CD4-positive, alpha-beta memory T cell (primary cell): ENCODE measurements at regions not wholly inside any gene's neighbourhood (a gene's known extent, or its start where the extent isn't known, plus 50 kb on each side); places are given as distances from the start of the nearest gene placed in this dataset.

Source experiments
- CTCF ChIA-PET: fragments of 350-600 bp; sonication (Branson Sonifier 250); formaldehyde crosslinking; loops from one replicate; lab custom pipeline; 2021; ENCODE audit warnings: inconsistent platforms; ENCODE audit not compliant: partially characterized antibody; lab: Charles Lee
- POLR2A ChIA-PET: fragments of 350-600 bp; sonication (Branson Sonifier 250); formaldehyde crosslinking; loops from one replicate; lab custom pipeline; 2021; ENCODE audit not compliant: partially characterized antibody; lab: Charles Lee
- DNase-seq, 5 donors: peaks; one replicate each; pipeline versions ENCODE4 v3.0.0 to v3.0.0-alpha.2; 2020 to 2022; ENCODE audit warnings: mixed read lengths in 1 of 5
- H3K27ac ChIP-seq: one replicate; pipeline ENCODE4 v1.7.0; 2013; ENCODE audit warnings: low read depth, low read length
- H3K27me3 ChIP-seq: 2 replicates; pipeline ENCODE4 v1.7.0; 2013; ENCODE audit warnings: mild to moderate bottlenecking, low read length, moderate library complexity; ENCODE audit not compliant: insufficient read depth
- H3K36me3 ChIP-seq: 2 replicates; pipeline ENCODE4 v1.7.0; 2013; ENCODE audit warnings: mild to moderate bottlenecking, low read length, moderate library complexity; ENCODE audit not compliant: insufficient read depth
- H3K4me1 ChIP-seq: 2 replicates; pipeline ENCODE4 v1.7.0; 2013; ENCODE audit warnings: mild to moderate bottlenecking, low read length, moderate library complexity; ENCODE audit not compliant: insufficient read depth
- H3K4me3 ChIP-seq, 2 donors: one replicate each; pipeline ENCODE4 v1.7.0; 2013; ENCODE audit warnings: low read length in 2 of 2, mild to moderate bottlenecking in 1 of 2
- H3K9me3 ChIP-seq, 2 donors: one replicate each; pipeline ENCODE4 v1.7.0; 2013; ENCODE audit warnings: low read length in 2 of 2, control low read depth in 1 of 2; ENCODE audit not compliant: control insufficient read depth in 1 of 2
- H3K27ac Mint-ChIP-seq, 7 donors: one replicate each; pipeline ENCODE4 v1.8.0; 2020 to 2021; ENCODE audit warnings: mixed read lengths in 7 of 7, mild to moderate bottlenecking in 6 of 7, inconsistent platforms in 3 of 7, moderate library complexity in 3 of 7
- H3K27me3 Mint-ChIP-seq, 2 donors: one replicate each; pipeline ENCODE4 v1.8.0; 2020 to 2021; ENCODE audit warnings: mixed read lengths in 2 of 2
- H3K36me3 Mint-ChIP-seq, 2 donors: one replicate each; pipeline ENCODE4 v1.8.0; 2020 to 2021; ENCODE audit warnings: mixed read lengths in 2 of 2, inconsistent platforms in 1 of 2, mild to moderate bottlenecking in 1 of 2
- H3K4me1 Mint-ChIP-seq, 4 donors: one replicate each; pipeline ENCODE4 v1.8.0; 2020 to 2021; ENCODE audit warnings: mixed read lengths in 4 of 4, mild to moderate bottlenecking in 1 of 4
- H3K4me3 Mint-ChIP-seq, 8 donors: one replicate each; pipeline ENCODE4 v1.8.0; 2020 to 2021; ENCODE audit warnings: mixed read lengths in 8 of 8, mild to moderate bottlenecking in 7 of 8, moderate library complexity in 6 of 8, inconsistent platforms in 3 of 8
- H3K9me3 Mint-ChIP-seq, 8 donors: one replicate each; pipeline ENCODE4 v1.8.0; 2020 to 2021; ENCODE audit warnings: mixed read lengths in 8 of 8, mild to moderate bottlenecking in 5 of 8, inconsistent platforms in 3 of 8, moderate library complexity in 1 of 8
- intact Hi-C: fragments of 100-400 bp; cut with micrococcal nuclease; formaldehyde crosslinking; loops from one replicate; pipeline ENCODE4 v1.15.1; 2023

DNA sequence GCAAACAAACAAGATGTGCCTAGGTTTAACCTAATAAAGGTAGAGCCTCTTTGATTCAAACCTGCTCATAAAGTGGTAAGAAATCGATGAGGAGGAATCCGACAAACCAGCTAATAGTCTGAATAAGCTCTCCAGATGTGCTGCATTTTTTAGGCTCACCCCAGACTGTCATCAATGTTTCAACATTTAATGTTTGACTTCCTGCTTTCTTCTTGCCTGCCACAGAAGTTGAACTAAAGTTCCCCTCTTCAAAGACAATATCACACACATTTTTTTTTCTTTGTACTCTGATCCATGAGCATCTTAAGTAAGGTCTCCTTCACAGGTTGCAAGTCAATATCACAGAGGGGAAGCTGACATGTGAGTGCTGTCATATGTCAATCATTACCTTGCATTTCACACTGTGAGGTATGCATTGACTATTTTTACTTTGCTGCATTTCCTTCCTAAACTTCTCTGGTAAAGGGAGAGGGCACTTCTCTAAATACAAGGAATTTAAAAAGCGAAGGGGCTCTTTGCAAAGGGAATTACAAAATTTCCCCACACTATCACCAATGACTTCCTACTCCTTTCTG, 172.3 kb upstream of the MCTP2 start:
- no peaks in the 10 kb centered on the region for H3K36me3 ChIP-seq
- DNase-seq = no peak
- CTCF ChIA-PET = no interaction called here
- POLR2A ChIA-PET = no interaction called here
- intact Hi-C loops = no loop called here
- H3K27me3 ChIP-seq = peaks cover 7% of the 10 kb centered on the region
- no peaks in the 10 kb centered on the region for H3K4me1 ChIP-seq
- Mint-ChIP-seq H3K4me3 (no peak overlapping the region), H3K36me3 (no peaks in the 10 kb centered on the region), H3K27me3 (peaks cover 6% of the 10 kb centered on the region in 2 donors), H3K4me1 (no peaks in the 10 kb centered on the region), H3K9me3 (peaks cover 0 to 4% (median 0%) of the 10 kb centered on the region in 8 donors), H3K27ac (no peak overlapping the region)
- H3K4me3 ChIP-seq = no peak overlapping the region
- no peak overlapping the region for H3K27ac ChIP-seq
- no peaks in the 10 kb centered on the region for H3K9me3 ChIP-seq

DNA sequence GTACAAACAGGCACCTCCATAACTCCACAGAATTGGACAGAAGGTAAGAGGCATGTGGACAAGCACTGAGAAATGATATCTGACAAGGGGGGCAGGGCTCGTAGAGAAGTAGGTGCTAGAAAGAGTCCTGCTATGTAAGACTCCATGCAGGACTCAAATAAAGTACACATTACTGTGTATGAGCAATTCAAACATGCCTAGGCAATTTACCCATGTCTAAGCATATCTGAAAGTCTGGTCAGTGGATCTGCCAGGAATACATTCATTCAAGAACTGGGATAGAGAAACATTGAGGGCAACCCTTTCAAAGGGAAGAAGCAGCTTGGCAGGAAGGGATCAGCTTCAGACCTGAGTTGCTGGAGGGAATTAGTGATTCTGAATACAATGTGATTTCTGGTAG, 174.1 kb upstream of the MCTP2 start:
- Mint-ChIP-seq H3K36me3 (no peaks in the 10 kb centered on the region), H3K9me3 (peaks cover 0 to 4% (median 0%) of the 10 kb centered on the region in 8 donors), H3K27me3 (peaks cover 3 to 6% of the 10 kb centered on the region in 2 donors), H3K27ac (no peak overlapping the region), H3K4me3 (no peak overlapping the region), H3K4me1 (no peaks in the 10 kb centered on the region)
- peaks cover 4% of the 10 kb centered on the region for H3K27me3 ChIP-seq
- H3K4me3 ChIP-seq = no peak overlapping the region
- H3K27ac ChIP-seq = no peak overlapping the region
- no peak for DNase-seq
- ChIA-PET CTCF (no interaction called here), POLR2A (no interaction called here)
- no peaks in the 10 kb centered on the region for H3K4me1 ChIP-seq
- intact Hi-C loops = no loop called here
- H3K9me3 ChIP-seq = no peaks in the 10 kb centered on the region
- no peaks in the 10 kb centered on the region for H3K36me3 ChIP-seq

DNA sequence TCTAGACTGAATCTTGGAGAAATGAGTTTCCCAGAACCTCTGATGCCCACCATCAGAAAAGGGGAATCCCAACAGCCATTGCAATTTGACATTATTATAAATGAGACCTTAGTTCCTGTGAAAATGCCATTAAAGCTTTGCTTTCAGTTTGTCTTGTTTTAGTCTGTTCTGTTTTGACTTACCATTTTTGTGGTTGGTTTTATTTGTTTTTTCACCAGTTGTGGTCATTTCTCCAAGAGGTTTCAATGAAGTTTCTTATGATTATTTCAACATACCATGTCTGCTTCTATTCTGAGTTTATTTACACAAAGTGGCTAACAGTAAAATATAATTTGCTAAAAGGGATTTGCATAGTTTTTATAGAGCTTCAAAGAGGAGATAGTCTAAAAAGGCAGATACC, 175.0 kb upstream of the MCTP2 start:
- Mint-ChIP-seq H3K4me3 (no peak overlapping the region), H3K4me1 (no peaks in the 10 kb centered on the region), H3K36me3 (no peaks in the 10 kb centered on the region), H3K27ac (no peak overlapping the region), H3K27me3 (peaks cover 3 to 4% of the 10 kb centered on the region in 2 donors), H3K9me3 (no peaks in the 10 kb centered on the region)
- H3K9me3 ChIP-seq = no peaks in the 10 kb centered on the region
- POLR2A ChIA-PET = no interaction called here
- H3K27ac ChIP-seq = no peak overlapping the region
- no peaks in the 10 kb centered on the region for H3K4me1 ChIP-seq
- H3K27me3 ChIP-seq = peaks cover 4% of the 10 kb centered on the region
- no peak overlapping the region for H3K4me3 ChIP-seq
- intact Hi-C loops = no loop called here
- no peaks in the 10 kb centered on the region for H3K36me3 ChIP-seq
- DNase-seq = no peak
- CTCF ChIA-PET = no interaction called here

DNA sequence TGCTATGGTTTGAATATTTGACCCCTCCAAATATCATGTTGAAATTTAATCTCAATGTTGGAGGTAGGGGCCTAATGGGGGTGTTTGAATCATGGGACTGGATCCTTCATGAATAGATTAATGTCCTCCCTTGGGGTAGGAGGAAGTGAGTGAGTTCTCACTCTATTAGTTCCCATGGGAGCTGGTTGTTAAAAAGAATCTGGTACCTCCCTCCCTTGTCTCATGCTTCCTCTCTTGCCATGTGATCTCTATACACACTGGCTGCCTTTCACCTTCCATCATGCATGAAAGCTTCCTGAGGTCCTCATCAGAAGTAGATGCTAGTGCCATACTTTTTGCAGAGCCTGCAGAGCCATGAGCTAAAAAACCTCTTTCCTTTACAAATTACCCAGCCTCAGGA, 177.7 kb upstream of the MCTP2 start:
- no peak for DNase-seq
- no peaks in the 10 kb centered on the region for H3K9me3 Mint-ChIP-seq
- Histone ChIP-seq H3K27ac (no peak overlapping the region), H3K27me3 (peaks cover 3% of the 10 kb centered on the region), H3K36me3 (no peaks in the 10 kb centered on the region), H3K9me3 (no peaks in the 10 kb centered on the region), H3K4me1 (no peaks in the 10 kb centered on the region), H3K4me3 (no peak overlapping the region)
- H3K4me3 Mint-ChIP-seq = no peak overlapping the region
- no peaks in the 10 kb centered on the region for H3K4me1 Mint-ChIP-seq
- ChIA-PET CTCF (no interaction called here), POLR2A (no interaction called here)
- H3K36me3 Mint-ChIP-seq = no peaks in the 10 kb centered on the region
- intact Hi-C loops = no loop called here
- peaks cover 0 to 1% of the 10 kb centered on the region in 2 donors for H3K27me3 Mint-ChIP-seq
- H3K27ac Mint-ChIP-seq = no peak overlapping the region

DNA sequence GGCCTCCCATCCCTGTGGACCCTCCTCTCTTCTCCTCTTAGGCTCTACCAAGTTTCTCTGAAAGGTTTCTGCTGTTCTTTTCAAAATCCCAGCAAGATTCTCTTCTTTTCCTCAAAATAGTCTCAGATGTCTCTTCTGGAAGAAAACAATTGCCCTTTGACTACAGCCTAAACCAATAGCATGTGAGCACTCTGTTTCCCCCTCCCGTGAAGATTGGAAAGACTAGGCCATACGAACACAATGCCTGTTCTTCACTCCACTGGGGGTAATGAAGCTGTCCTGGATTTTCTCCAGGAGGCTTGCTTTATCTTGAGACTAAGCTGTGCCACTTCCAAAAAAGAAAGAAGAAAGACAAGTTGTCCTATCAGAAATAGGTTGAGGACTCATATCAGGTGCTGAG, 178.7 kb upstream of the MCTP2 start:
- Mint-ChIP-seq H3K4me3 (no peak overlapping the region), H3K27ac (no peak overlapping the region), H3K36me3 (no peaks in the 10 kb centered on the region), H3K27me3 (peaks cover 0 to 1% of the 10 kb centered on the region in 2 donors), H3K4me1 (no peaks in the 10 kb centered on the region), H3K9me3 (no peaks in the 10 kb centered on the region)
- Histone ChIP-seq H3K27ac (no peak overlapping the region), H3K4me1 (no peaks in the 10 kb centered on the region), H3K36me3 (no peaks in the 10 kb centered on the region), H3K27me3 (peaks cover 3% of the 10 kb centered on the region), H3K9me3 (no peaks in the 10 kb centered on the region), H3K4me3 (no peak overlapping the region)
- no peak for DNase-seq
- intact Hi-C loops = no loop called here
- CTCF ChIA-PET = no interaction called here
- POLR2A ChIA-PET = no interaction called here

DNA sequence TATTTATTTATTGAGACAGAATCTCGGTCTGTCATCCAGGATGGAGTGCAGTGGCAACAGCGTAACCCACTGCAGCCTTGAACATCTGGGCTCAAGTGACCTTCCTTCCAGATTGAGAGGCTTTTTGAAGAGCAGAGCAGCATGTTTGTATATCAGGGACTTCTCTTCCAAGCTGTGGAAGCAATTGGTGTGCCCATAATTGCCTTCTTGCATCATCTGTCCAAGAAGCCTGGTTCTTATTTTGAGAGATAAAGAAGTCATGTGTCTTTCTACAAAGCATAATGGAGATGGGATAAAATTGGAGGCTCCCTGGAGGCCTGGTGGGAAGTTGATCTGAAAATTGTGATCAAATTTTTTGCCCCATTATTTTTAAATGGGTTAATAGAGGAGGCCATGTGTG, 183.8 kb upstream of the MCTP2 start:
- no peaks in the 10 kb centered on the region for H3K4me1 ChIP-seq
- POLR2A ChIA-PET = no interaction called here
- no peaks in the 10 kb centered on the region for H3K4me1 Mint-ChIP-seq
- H3K9me3 Mint-ChIP-seq = peaks cover 0 to 5% (median 0%) of the 10 kb centered on the region in 8 donors
- no peaks in the 10 kb centered on the region for H3K36me3 ChIP-seq
- no peak overlapping the region for H3K27ac Mint-ChIP-seq
- no peak for DNase-seq
- H3K27ac ChIP-seq = no peak overlapping the region
- no peak overlapping the region for H3K4me3 ChIP-seq
- no peaks in the 10 kb centered on the region for H3K27me3 Mint-ChIP-seq
- intact Hi-C loops = no loop called here
- no peaks in the 10 kb centered on the region for H3K36me3 Mint-ChIP-seq
- H3K9me3 ChIP-seq = no peaks in the 10 kb centered on the region
- CTCF ChIA-PET = no interaction called here
- peaks cover 3% of the 10 kb centered on the region for H3K27me3 ChIP-seq
- H3K4me3 Mint-ChIP-seq = no peak overlapping the region

DNA sequence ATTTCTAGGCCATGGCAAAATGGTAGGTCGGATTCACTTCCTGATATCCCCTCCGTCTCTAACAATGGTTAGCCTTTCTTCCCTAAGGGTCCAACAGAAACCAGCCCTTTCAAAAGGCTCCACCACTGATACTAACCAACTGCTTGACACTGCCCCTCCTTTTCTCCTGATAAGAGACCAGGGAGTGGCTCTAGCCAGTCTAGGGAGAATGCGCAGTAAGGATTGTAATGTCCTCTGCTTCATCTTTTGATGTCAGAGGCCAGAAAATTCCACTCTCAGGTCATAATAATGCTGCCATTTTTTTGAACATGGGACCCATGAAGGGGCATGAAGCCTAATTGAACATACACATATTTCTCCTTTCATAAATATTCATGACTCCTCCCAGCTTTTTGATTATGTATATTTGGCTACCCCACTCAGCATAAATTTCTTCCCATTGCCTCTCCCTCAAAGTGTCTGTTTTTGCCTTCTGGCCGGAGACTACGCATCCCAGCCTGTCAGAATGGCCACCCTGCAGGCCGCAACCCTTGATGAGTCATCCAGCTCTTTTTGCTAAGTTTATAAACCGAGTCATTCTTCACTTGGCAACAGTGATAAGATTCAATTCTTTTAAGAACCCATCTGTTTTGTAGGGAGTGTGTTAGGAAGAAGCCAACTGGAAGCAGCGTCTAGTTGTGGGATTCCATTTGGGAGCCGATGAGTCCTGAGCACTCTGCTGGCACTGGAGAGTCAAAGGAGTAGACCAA, 189.0 kb upstream of the MCTP2 start:
- no peaks in the 10 kb centered on the region for H3K36me3 ChIP-seq
- H3K4me1 ChIP-seq = no peaks in the 10 kb centered on the region
- Mint-ChIP-seq H3K27ac (no peak overlapping the region), H3K4me3 (no peak overlapping the region), H3K36me3 (no peaks in the 10 kb centered on the region), H3K4me1 (no peaks in the 10 kb centered on the region), H3K27me3 (peaks cover 2 to 3% of the 10 kb centered on the region in 2 donors), H3K9me3 (peaks cover 0 to 5% (median 1%) of the 10 kb centered on the region in 8 donors)
- H3K27me3 ChIP-seq = no peaks in the 10 kb centered on the region
- DNase-seq = no peak
- CTCF ChIA-PET = no interaction called here
- POLR2A ChIA-PET = no interaction called here
- no peak overlapping the region for H3K4me3 ChIP-seq
- no peak overlapping the region for H3K27ac ChIP-seq
- no peaks in the 10 kb centered on the region for H3K9me3 ChIP-seq
- intact Hi-C loops = no loop called here
